HG03097 (cell line): ENCODE measurements at regions not wholly inside any gene's neighbourhood (a gene's known extent, or its start where the extent isn't known, plus 50 kb on each side); places are given as distances from the start of the nearest gene placed in this dataset.
"Not testable (repeated sequence)": the region's sequence is repeated elsewhere in the genome, so short reads cannot be mapped to it uniquely, and the experiment has no call there.

ENCODE experiments used
- ATAC-seq: cut with Tn5 transposase; IDR thresholded peaks from one replicate; pipeline ENCODE4 v1.9.1; 2021; ENCODE audit not compliant: unreplicated experiment, low FRiP score

GRCh38 chr5:8689773-8690172, 820.8 kb downstream of the MTRR start:
- ATAC-seq = no peak

DNA sequence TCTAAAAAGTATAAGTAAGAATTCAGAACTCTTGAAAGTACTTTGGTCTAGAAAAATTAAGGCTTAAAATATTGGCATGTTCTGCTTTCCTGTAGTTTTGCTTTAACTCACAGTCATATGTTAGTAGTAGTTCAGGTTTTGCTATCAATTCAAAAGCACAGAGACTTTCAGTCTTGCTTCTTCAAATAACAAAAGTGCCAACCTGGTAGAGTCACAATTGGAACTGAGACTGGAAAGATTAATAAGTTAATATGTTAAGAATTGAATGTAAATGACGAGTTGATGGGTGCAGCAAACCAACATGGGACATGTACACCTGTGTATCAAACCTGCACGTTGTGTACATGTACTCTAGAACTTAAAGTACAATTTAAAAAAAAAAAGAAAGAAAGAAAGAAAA, 822.3 kb downstream of the MTRR start:
- no peak for ATAC-seq

GRCh38 chr5:8693341-8693844, 824.4 kb downstream of the MTRR start:
- no peak for ATAC-seq

DNA sequence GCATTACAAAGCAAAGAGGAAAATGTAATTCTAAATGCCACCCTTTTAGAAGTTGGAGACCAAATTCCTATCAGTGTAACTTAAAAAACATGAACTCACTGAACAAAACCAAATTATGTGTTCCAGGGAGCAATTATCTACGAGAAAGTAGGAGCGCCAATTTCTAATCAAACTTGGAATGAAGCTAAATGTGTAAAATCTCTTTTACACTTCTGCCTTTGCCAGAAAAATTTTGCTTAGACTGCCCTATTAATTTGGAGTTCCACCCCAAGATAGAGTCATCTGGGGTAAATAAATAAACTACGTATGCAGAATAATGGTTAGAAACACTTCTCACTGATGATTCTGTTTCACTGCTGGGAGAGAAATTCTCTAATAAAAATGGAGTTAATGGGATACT, 825.6 kb downstream of the MTRR start:
- no peak for ATAC-seq

DNA sequence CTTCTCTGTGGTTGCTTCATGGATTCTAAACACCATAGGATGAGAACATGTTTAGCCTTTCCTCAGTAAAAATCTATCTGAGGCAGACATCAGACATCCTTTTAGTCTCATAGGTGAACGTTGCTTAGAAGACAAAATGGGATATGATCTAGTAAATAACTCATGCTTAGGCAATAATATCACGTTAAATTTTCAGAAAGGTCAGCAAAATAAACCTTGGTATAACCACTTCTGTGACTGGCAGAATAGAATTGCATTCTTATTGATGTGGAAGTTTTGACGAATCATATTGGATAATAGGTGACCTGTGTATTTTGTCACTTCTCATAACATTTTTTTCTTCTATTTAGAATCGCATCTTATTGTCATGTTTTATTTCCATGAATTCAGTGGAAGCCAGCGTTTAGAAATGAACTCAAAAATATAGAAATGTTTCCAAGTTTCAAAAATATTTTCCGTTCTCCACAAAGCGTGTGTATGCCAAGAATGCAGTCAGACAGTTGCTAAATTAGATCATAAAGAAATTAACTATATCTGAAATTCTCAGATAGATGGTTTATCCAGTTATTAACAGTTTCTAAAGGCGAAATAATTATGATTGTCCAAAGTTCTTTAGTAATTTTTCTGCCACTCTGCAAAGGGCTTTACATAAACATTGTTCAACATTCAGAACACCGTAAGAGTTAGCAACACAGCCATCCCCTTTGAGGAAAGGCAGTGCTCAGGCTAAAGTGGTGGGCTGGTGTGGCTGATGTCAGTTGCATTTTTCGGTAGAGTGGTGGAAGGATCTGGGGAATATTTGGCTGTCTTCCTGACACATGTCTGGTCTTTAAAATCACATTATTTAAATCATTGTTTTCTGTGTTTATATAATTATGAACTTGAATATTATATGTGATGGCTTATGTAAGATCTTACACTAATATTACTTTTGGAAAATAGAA, 827.2 kb downstream of the MTRR start:
- no peak for ATAC-seq

DNA sequence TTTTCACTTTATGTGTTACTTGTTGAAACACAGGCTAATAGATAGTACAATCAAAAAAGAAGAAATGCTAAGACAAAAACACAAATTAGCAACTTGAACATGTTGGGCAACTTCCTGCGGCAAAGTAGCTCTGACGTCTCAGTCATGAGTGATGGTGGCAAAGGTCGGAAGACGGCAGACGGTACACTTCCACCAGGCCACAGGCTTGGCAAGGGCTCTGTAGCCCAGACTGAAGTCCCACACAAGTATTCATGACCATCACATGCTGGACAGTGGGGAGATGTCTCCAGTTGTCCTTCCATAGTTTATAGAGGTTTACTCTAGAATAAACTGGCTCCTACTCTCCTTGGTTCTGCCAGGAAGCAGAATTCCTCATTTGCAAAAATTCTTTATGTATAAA, 831.3 kb downstream of the MTRR start:
- ATAC-seq = no peak

- ATAC-seq = no peak
Measured at GRCh38 chr5:8700671-8701070, 831.7 kb downstream of the MTRR start.

DNA sequence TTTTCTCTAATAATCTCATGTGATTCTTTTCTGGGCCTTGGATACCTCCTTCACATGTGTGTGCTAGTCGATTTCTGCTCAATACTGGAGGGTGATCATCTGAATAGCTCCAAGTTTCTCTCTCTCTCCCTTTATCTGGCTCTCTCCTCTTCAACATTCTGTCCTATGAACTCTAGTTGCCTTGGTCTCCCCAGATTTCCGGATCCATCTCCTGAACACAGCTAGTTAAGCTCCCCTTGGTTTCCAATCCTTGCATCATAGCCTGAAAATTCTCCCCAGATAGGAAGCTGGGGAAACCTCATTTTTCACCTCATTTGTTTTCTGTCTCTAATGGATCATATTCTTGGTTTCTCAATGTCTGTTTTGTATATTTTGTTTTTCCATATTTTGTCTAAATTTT, 832.3 kb downstream of the MTRR start:
- ATAC-seq = no peak

DNA sequence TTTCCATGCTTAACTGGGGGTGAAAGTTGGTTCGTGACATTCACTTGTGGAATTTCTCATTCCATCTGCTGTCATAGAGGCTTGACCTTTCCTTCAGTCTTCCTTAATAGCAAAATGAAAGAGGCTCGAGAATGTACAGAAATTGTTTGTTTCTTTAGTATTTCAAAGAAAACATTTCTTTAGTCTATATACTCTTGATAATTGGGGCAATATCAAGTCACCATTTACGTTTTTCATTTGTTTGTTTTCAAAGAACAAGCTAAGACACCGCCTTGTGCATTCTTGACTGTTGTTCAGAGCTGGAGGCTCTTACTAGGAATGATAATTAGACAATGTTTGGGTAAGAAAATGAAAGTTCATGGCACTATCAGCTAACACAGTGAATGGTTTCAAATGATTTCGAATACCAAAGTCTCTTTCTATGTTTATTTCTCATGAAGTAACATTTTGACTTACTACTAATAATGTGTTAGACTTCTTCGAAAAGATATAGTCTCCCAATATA, 835.4 kb downstream of the SEMA5A start:
- no peak for ATAC-seq

GRCh38 chr5:8714198-8714597, 831.7 kb downstream of the SEMA5A start:
- no peak for ATAC-seq

DNA sequence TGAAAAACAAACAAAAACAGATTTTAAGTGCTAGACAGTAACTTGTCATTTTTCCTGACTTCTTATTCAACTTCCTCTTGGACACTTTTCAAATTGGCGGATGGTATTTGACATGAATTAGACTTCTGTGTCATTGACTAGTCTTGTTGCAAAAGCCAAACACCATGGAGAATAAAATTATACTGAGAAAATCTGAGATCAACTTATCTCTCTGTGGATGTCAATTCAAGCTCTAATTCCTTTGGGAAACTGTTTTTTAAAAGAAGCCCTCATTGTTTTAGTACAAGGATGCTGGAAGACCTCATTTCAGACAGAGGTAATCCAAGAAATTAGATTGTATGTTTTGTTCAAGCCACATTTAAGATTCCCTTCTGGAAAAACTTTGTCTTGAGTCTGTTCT, 831.0 kb downstream of the SEMA5A start:
- ATAC-seq = no peak

DNA sequence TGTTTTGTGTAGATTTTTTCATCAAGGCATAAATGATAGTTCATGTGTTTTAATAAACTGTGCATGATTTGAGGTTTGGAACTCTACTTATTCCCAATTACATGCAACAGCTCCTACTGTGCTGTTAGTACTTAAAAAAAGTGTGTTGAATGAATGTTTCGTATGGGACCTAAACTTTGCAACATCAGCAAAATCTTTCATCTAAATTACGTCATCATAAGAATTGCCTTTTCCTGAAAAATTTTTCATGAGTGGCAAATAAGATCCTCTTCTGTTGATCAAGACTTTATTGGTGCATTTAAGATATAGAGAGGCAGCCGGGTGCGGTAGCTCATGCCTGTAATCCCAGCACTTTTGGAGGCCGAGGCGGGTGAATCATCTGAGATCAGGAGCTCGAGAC, 826.1 kb downstream of the SEMA5A start:
- no peak for ATAC-seq

DNA sequence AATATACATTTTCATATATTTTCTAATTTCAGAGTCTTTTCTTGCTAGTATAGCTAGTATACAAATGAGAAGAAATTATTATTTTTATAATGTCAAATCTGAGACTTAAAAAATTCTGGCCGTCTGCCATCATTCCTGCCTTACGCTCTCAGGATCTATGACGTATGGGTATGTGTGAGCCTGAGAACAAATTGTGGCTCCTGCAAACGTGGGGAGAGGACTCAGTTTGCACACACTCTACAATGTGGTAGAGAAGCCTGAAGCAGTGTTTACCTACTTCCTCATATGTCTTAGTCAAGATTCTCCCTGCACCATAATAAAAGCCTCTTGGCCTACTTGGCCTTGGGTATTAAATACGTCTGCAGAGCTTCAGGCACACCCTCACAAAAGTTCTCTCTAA, 825.4 kb downstream of the SEMA5A start:
- no peak for ATAC-seq

DNA sequence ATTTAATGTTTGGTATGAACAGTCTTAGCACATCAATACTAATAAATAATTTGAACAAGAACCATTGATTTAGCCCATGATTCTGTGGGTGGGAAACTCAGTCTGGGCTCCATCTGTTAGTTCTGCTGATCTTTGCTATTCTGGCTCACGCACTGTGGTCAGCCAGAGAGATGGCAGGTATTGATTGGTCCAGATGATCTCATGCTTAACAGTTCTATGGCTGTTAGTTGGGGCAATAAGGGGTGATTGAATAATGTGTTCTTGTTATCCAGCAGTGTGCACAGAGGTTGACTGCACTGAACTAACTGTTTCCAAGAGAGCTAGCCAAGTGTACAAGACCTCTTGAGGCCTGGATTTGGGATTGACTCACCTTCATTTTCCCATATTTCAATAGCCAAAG, 824.3 kb downstream of the SEMA5A start:
- ATAC-seq = no peak

DNA sequence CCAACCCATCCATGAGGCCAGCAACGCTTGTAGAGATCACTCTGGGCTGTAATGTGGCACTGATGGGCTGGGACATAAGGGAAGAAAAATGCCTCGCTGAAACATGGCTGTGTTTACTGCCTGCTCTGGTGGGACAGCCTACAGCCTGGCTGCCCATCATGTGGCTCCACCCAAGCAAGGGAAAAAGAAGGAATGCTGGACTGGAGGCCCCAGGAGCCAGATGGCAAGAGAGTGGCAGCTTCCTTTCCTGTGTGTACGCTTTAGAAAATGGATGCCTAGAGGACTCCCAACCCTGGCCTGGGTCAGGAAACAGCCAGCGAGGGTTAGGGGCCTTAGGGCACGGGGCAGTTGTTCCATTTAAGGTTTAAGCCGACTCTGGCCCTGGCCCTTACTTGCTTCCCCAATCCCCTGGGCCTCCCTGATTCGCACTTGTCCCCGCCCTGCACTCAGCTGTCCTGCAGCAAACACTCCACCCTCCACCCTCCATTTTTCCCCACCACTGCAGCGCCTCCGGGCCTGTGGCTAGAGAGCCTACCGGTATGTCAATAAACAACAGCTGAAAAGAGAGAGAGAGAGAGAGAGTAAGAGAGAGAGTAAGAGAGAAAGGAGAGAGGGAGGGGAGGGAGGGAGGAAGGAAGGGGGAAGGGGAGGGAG, 819.4 kb downstream of the SEMA5A start:
- ATAC-seq = no peak

GRCh38 chr5:8727396-8727795, 818.5 kb downstream of the SEMA5A start:
- ATAC-seq = no peak

GRCh38 chr5:8729437-8729836, 816.4 kb downstream of the SEMA5A start:
- ATAC-seq = no peak

DNA sequence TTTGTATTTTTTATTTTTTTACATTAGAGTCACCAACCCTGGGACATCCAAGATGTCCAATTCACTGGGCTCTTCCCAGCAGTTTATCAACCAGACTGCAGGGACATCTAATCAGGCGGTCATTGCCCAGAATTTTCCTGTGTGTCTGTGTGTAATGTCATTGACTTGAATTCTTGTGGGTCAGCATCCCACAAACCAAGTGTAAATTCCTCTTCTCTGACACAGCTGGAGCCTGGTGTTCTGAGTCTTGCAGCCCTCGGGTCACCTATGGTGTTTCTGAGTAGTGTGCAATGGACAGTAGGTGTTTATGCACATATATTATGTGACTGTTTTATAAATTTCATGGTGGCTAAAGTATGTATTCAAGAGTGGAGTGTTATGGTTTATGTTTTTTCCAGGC, 815.7 kb downstream of the SEMA5A start:
- ATAC-seq = no peak

DNA sequence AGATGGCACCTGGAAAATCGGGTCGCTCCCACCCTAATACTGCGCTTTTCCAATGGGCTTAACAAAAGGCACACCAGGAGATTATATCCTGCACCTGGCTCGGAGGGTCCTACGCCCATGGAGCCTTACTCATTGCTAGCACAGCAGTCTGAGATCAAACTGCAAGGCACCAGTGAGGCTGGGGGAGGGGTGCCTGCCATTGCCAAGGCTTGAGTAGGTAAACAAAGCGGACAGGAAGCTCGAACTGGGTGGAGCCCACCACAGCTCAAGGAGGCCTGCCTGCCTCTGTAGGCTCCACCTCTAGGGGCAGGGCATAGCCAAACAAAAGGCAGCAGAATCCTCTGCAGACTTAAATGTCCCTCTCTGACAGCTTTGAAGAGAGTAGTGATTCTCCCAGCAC, 814.8 kb downstream of the SEMA5A start:
- ATAC-seq = not testable (repeated sequence)

GRCh38 chr5:8740595-8740994, 805.3 kb downstream of the SEMA5A start:
- no peak for ATAC-seq

DNA sequence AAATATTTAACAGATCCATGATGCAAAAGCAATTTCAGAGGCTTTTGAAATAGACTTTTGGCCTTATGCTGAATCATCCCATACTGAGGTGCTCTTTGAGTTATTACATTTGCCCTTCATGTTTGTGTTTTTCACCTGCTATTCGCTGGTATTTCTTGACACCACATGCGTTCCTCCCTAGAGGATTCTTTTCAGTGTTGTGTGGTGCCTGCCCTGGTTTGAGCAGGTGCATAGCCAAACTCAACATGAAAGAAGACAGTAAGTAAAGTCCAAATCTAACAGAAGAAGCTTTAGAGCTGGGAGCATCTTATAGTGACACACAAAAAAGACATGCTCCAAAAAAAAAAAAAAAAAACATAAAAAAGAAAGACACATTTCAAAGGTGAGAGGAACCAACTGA, 796.3 kb downstream of the SEMA5A start:
- no peak for ATAC-seq

DNA sequence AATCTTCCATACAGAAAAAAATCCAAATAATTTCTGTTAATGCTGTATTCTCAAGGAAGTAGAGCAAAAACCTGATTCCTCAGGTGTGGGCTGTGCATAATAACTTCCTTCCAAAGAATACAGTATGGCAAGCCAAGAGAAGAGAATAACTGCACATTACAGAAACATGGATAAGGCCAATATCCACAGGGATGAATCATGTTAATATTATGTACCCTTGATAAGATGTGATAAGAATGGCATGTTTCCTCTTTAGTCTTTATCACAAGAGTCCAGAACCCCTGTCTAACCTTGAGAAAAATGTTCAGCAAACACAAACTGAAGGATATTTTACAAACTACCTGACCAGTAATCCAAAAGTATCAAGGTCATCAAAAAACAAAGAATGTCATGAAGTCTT, 795.8 kb downstream of the SEMA5A start:
- no peak for ATAC-seq
